HepG2 (cell line): ENCODE measurements at regions not wholly inside any gene's neighbourhood (a gene's known extent, or its start where the extent isn't known, plus 50 kb on each side); places are given as distances from the start of the nearest gene placed in this dataset.

Experiments
- ATAC-seq: fragments of 200-7000 bp; cut with Tn5 transposase; 3 replicates; pipeline ENCODE4 v1.9.1; 2020; ENCODE audit warnings: mild to moderate bottlenecking, moderate library complexity
- BruUV-seq: library from RNA; stranded (reverse); fragments of 400-500 nt; replicated peaks from 2 replicates; lab custom pipeline; 2021; lab: Mats Ljungman, UMichigan
- CTCF ChIA-PET: fragments of 300-600 bp; formaldehyde crosslinking; extraction: SDS; loops from one replicate; lab custom pipeline; 2021; ENCODE audit warnings: low total read pairs, inconsistent platforms, low intra/inter-chr PET ratio; lab: Yijun Ruan, JAX
- POLR2A ChIA-PET: fragments of 350-600 bp; sonication (Branson Sonifier 250); formaldehyde crosslinking; loops from one replicate; lab custom pipeline; 2020; ENCODE audit warnings: antibody characterized with exemption, inconsistent platforms; lab: Yijun Ruan, JAX
- DNase-seq: peaks from one replicate; pipeline ENCODE4 v3.0.0-alpha.2; 2015; ENCODE audit warnings: low spot score
- FAIRE-seq: peaks from 3 replicates; lab custom pipeline; 2011; peaks lifted over from hg19 to GRCh38; lab: Jason Lieb, UNC
- H2AFZ ChIP-seq: one replicate; pipeline ENCODE4 v1.6.1; 2011; ENCODE audit warnings: low read length, inconsistent platforms
- H3K27ac ChIP-seq: fragments of 300-600 bp; 3 replicates; pipeline ENCODE4 v1.8.0; 2011; ENCODE audit warnings: mixed run types, mild to moderate bottlenecking, mixed read lengths, low read length, inconsistent platforms; ENCODE audit not compliant: insufficient read depth; ENCODE audit errors: extremely low read length
- H3K27me3 ChIP-seq, 2 experiments: fragments of 200-600 bp in 1 of 2; 2 replicates in 1 of 2; 3 replicates in 1 of 2; pipeline versions ENCODE4 v1.6.0 to v1.8.0; 2011; ENCODE audit warnings: low read length in 2 of 2, mild to moderate bottlenecking in 2 of 2, moderate library complexity in 2 of 2, inconsistent platforms in 1 of 2; ENCODE audit not compliant: insufficient read depth in 2 of 2, control insufficient read depth in 1 of 2
- H3K36me3 ChIP-seq, 2 experiments: fragments of 200-600 bp in 1 of 2; replicated peaks in 1 of 2; 2 replicates in 1 of 2; 3 replicates in 1 of 2; pipeline versions ENCODE4 v1.5.1 to v1.8.0; 2011; ENCODE audit warnings: low read length in 2 of 2, inconsistent platforms in 1 of 2; ENCODE audit not compliant: insufficient read depth in 2 of 2, control insufficient read depth in 1 of 2
- H3K4me1 ChIP-seq: 2 replicates; pipeline ENCODE4 v1.5.1; 2012; ENCODE audit warnings: low read length, inconsistent platforms; ENCODE audit not compliant: insufficient read depth
- H3K4me2 ChIP-seq: 2 replicates; pipeline ENCODE4 v1.6.0; 2011; ENCODE audit warnings: low read depth, low read length, inconsistent platforms
- H3K4me3 ChIP-seq, 3 experiments: fragments of 200-600 bp in 1 of 3; sonication (generic), shearing (Covaris generic) in 1 of 3; replicated peaks in 1 of 3; 2 replicates each; pipeline ENCODE4 v1.5.1; 2011 to 2016; ENCODE audit warnings: low read length in 3 of 3, inconsistent platforms in 2 of 3, low read depth in 2 of 3, mild to moderate bottlenecking in 2 of 3, control low read depth in 1 of 3, mixed read lengths in 1 of 3; ENCODE audit not compliant: insufficient read depth in 1 of 3
- H3K79me2 ChIP-seq: one replicate; pipeline ENCODE4 v1.6.1; 2011; ENCODE audit warnings: low read length, inconsistent platforms; ENCODE audit not compliant: insufficient read depth
- H3K9ac ChIP-seq: 2 replicates; pipeline ENCODE4 v1.6.0; 2011; ENCODE audit warnings: mild to moderate bottlenecking, low read depth, low read length, inconsistent platforms; ENCODE audit not compliant: insufficient read depth
- H3K9me3 ChIP-seq: 2 replicates; pipeline ENCODE4 v1.5.1; 2012; ENCODE audit warnings: mild to moderate bottlenecking, low read length
- H4K20me1 ChIP-seq: 2 replicates; pipeline ENCODE4 v1.6.0; 2011; ENCODE audit warnings: inconsistent platforms, mild to moderate bottlenecking, low read length, moderate library complexity; ENCODE audit not compliant: insufficient read depth
- ATF6 ChIP-seq: sonication (generic); formaldehyde crosslinking; conservative IDR thresholded peaks from 2 replicates; pipeline ENCODE4 v1.4.0; 2020; ENCODE audit warnings: missing genetic modification reagents
- EHMT2 ChIP-seq: fragments of 200-600 bp; sonication (generic); IDR thresholded peaks from 2 replicates; pipeline ENCODE4 v1.7.0; 2017; ENCODE audit warnings: antibody characterized with exemption, low read depth, low read length, borderline replicate concordance
- HNF1A ChIP-seq, 2 experiments: sonication (generic) in 1 of 2; formaldehyde crosslinking in 1 of 2; IDR thresholded peaks; 2 replicates each; pipeline versions ENCODE4 v1.4.0 to v1.6.1; 2016 to 2020; ENCODE audit warnings: borderline replicate concordance in 1 of 2, low read depth in 1 of 2, mild to moderate bottlenecking in 1 of 2, missing genetic modification reagents in 1 of 2
- KDM4B ChIP-seq: sonication (generic); formaldehyde crosslinking; IDR thresholded peaks from 2 replicates; pipeline ENCODE4 v1.4.0; 2020; ENCODE audit warnings: missing genetic modification reagents
- PHB2 ChIP-seq: fragments of 450-650 bp; IDR thresholded peaks from 2 replicates; pipeline ENCODE4 v1.6.1; 2018; ENCODE audit not compliant: partially characterized antibody
- REL ChIP-seq: sonication (generic); formaldehyde crosslinking; conservative IDR thresholded peaks from 2 replicates; pipeline ENCODE4 v1.8.0; 2022; ENCODE audit warnings: mild to moderate bottlenecking, missing genetic modification reagents, moderate library complexity
- RFX1 ChIP-seq: fragments of 450-650 bp; IDR thresholded peaks from 2 replicates; pipeline ENCODE4 v1.6.1; 2017
- ZFAT ChIP-seq: sonication (generic); formaldehyde crosslinking; conservative IDR thresholded peaks from 2 replicates; pipeline ENCODE4 v1.8.1; 2023; ENCODE audit warnings: missing genetic modification reagents, inconsistent platforms
- ZNF264 ChIP-seq: sonication (generic); formaldehyde crosslinking; IDR thresholded peaks from 2 replicates; pipeline ENCODE4 v1.4.0; 2020; ENCODE audit warnings: missing genetic modification reagents
- ZNF496 ChIP-seq: sonication (generic); formaldehyde crosslinking; IDR thresholded peaks from 2 replicates; pipeline ENCODE4 v1.8.1; 2023; ENCODE audit warnings: mild to moderate bottlenecking, moderate library complexity, missing genetic modification reagents; ENCODE audit not compliant: insufficient replicate concordance
- WGBS: methylation state at CpG from one replicate; pipeline ENCODE4 v1.1.6; 2017; ENCODE audit warnings: low lambda C conversion rate; 5-methylcytosine and 5-hydroxymethylcytosine counted together
- in situ Hi-C: cut with HindIII; loops from 2 replicates; pipeline ENCODE4 v1.10.0; 2017; ENCODE audit warnings: low pct_unique_long_range_greater_than_20kb; ENCODE audit not compliant: extremely low pct_ligation_motif_present
- intact Hi-C: fragments of 100-400 bp; cut with micrococcal nuclease; formaldehyde crosslinking; loops from one replicate; pipeline ENCODE4 v1.10.0; 2022; ENCODE audit not compliant: unreplicated experiment
- TF ChIP-seq, protein P1 (sequence below): sonication (generic); formaldehyde crosslinking; IDR thresholded peaks from 2 replicates; pipeline ENCODE4 v1.4.0; 2020; ENCODE audit warnings: missing genetic modification reagents

DNA sequence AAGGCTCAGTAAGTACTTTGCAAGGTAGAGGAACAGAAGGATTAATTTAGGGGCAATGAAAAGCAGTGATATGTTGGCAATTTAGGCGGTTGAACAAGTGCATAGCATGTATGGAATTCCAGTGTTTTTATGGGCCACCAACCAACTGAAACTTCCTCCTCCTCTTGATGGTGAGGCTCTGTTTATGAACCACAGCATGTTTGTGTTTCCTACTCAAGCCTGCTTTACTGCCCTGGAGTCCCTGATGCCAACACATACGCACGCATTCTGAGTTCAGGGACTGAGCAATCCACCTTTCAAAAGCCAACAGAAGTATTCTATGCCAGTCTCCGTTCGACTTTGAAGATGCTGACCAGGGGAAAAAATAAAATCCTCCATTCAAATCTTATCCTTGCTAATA, 417.5 kb downstream of the EFNA5 start:
- WGBS, result 21% methylated on average over 5 of the region's 5 CpGs
- intact Hi-C loops (no loop called here), in situ Hi-C loops (no loop called here)
- no peak for TF ChIP-seq PHB2
- no peak for TF ChIP-seq ZNF496 (CRISPR knock-in tag)
- TF ChIP-seq EHMT2, result no peak
- no peak for TF ChIP-seq ZFAT (CRISPR knock-in tag)
- TF ChIP-seq ZNF264 (CRISPR knock-in tag), result no peak
- TF ChIP-seq RFX1, result no peak
- TF ChIP-seq HNF1A (IDR thresholded peaks at IDR 0.05; ENCODE audit: low read depth), result no peak
- TF ChIP-seq HNF1A (CRISPR knock-in tag; IDR thresholded peaks at IDR 0.05; ENCODE audit: borderline replicate concordance), result no peak
- TF ChIP-seq ATF6 (CRISPR knock-in tag), result no peak
- TF ChIP-seq, protein P1, sequence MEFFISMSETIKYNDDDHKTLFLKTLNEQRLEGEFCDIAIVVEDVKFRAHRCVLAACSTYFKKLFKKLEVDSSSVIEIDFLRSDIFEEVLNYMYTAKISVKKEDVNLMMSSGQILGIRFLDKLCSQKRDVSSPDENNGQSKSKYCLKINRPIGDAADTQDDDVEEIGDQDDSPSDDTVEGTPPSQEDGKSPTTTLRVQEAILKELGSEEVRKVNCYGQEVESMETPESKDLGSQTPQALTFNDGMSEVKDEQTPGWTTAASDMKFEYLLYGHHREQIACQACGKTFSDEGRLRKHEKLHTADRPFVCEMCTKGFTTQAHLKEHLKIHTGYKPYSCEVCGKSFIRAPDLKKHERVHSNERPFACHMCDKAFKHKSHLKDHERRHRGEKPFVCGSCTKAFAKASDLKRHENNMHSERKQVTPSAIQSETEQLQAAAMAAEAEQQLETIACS (CRISPR knock-in tag), result no peak
- TF ChIP-seq KDM4B, result no peak
- TF ChIP-seq REL, result no peak
- Histone ChIP-seq H3K4me1 (no peaks in the 10 kb centered on the region), H4K20me1 (no peaks in the 10 kb centered on the region), H3K36me3 (no peaks in the 10 kb centered on the region), H3K4me3 (no peak overlapping the region), H3K9ac (no peak overlapping the region), H3K9me3 (no peaks in the 10 kb centered on the region), H3K79me2 (no peaks in the 10 kb centered on the region), H3K4me2 (no peak overlapping the region), H2AFZ (no peak overlapping the region), H3K27ac (no peak overlapping the region), H3K27me3 (no peaks in the 10 kb centered on the region)
- ChIA-PET CTCF (no interaction called here), POLR2A (no interaction called here)
- no peak for ATAC-seq
- BruUV-seq, result no TSS peak
- no peak for FAIRE-seq
- no peak for DNase-seq
